ENCODE measurements at regions not wholly inside any gene's neighbourhood (a gene's known extent, or its start where the extent isn't known, plus 50 kb on each side); places are given as distances from the start of the nearest gene placed in this dataset.

GRCh38 chr15:31473385-31474058 is 146.9 kb downstream of the KLF13 start:
- no peak for DNase-seq (ENCODE audit: low read depth)

GRCh38 chr15:31474059-31474868 is 147.6 kb downstream of the KLF13 start:
- DNase-seq (ENCODE audit: low read depth), result no peak

GRCh38 chr15:31476236-31476810 is 149.7 kb downstream of the KLF13 start:
- no peak for DNase-seq (ENCODE audit: low read depth)

GRCh38 chr15:31476866-31477265 is 150.2 kb downstream of the KLF13 start:
- DNase-seq (ENCODE audit: low read depth), result no peak

- no peak for DNase-seq (ENCODE audit: low read depth)
Observed at GRCh38 chr15:31477301-31477700, 150.7 kb downstream of the KLF13 start.

GRCh38 chr15:31477851-31478701 is 151.4 kb downstream of the KLF13 start:
- no peak for DNase-seq (ENCODE audit: low read depth)

- DNase-seq (ENCODE audit: low read depth), result no peak
Observed at GRCh38 chr15:31478702-31479221, 152.1 kb downstream of the KLF13 start.

- DNase-seq (ENCODE audit: low read depth), result no peak
Observed at GRCh38 chr15:31480356-31481025, 153.9 kb downstream of the KLF13 start.

- no peak for DNase-seq (ENCODE audit: low read depth)
Observed at GRCh38 chr15:31481142-31481541, 154.5 kb downstream of the KLF13 start.

- DNase-seq (ENCODE audit: low read depth), result no peak
Observed at GRCh38 chr15:31482122-31482922, 155.7 kb downstream of the KLF13 start.

- no peak for DNase-seq (ENCODE audit: low read depth)
Observed at GRCh38 chr15:31483053-31483985, 156.7 kb downstream of the KLF13 start.

- no peak for DNase-seq (ENCODE audit: low read depth)
Observed at GRCh38 chr15:31483986-31484951, 157.6 kb downstream of the KLF13 start.

GRCh38 chr15:31484986-31485385 is 158.4 kb downstream of the KLF13 start:
- no peak for DNase-seq (ENCODE audit: low read depth)

- DNase-seq (ENCODE audit: low read depth), result no peak
Observed at GRCh38 chr15:31485431-31485830, 158.8 kb downstream of the KLF13 start.

- DNase-seq (ENCODE audit: low read depth), result no peak
Observed at GRCh38 chr15:31485911-31486461, 159.4 kb downstream of the KLF13 start.

GRCh38 chr15:31486506-31486905 is 159.9 kb downstream of the KLF13 start:
- no peak for DNase-seq (ENCODE audit: low read depth)

GRCh38 chr15:31486906-31487695 is 160.5 kb downstream of the KLF13 start:
- DNase-seq (ENCODE audit: low read depth), result no peak

Data from stimulated activated CD8-positive, alpha-beta memory T cell treated with anti-CD3 and anti-CD28 coated beads, Interleukin-7, amount 100 ng/mL, for 24 hours (primary cell).